H9 (cell line): ENCODE measurements at regions not wholly inside any gene's neighbourhood (a gene's known extent, or its start where the extent isn't known, plus 50 kb on each side); places are given as distances from the start of the nearest gene placed in this dataset.

Experiments
- DNase-seq: peaks from one replicate; pipeline ENCODE4 v3.0.0-alpha.2; 2017
- H2AFZ ChIP-seq: one replicate; pipeline ENCODE4 v1.6.1; 2013; ENCODE audit warnings: mild to moderate bottlenecking, low read length, control low read depth, moderate library complexity
- H2AK5ac ChIP-seq: 2 replicates; pipeline ENCODE4 v1.6.1; 2013; ENCODE audit warnings: low read length, control low read depth, mixed read lengths; ENCODE audit not compliant: insufficient read length
- H2BK120ac ChIP-seq: one replicate; pipeline ENCODE4 v1.6.1; 2013; ENCODE audit warnings: low read depth, mild to moderate bottlenecking, low read length, control low read depth, inconsistent platforms; ENCODE audit not compliant: poor library complexity, severe bottlenecking
- H2BK12ac ChIP-seq: 2 replicates; pipeline ENCODE4 v1.6.1; 2013; ENCODE audit warnings: low read length, control low read depth, mixed read lengths, low read depth; ENCODE audit not compliant: insufficient read length
- H2BK15ac ChIP-seq: 2 replicates; pipeline ENCODE4 v1.6.1; 2013; ENCODE audit warnings: low read depth, low read length, control low read depth
- H2BK20ac ChIP-seq: one replicate; pipeline ENCODE4 v1.6.1; 2013; ENCODE audit warnings: low read depth, mild to moderate bottlenecking, low read length, control low read depth, inconsistent platforms; ENCODE audit not compliant: poor library complexity, severe bottlenecking
- H2BK5ac ChIP-seq: 2 replicates; pipeline ENCODE4 v1.6.1; 2013; ENCODE audit warnings: low read length, control low read depth, mixed read lengths; ENCODE audit not compliant: insufficient read length
- H3K14ac ChIP-seq: 2 replicates; pipeline ENCODE4 v1.6.1; 2013; ENCODE audit warnings: low read length, control low read depth; ENCODE audit not compliant: insufficient read depth
- H3K18ac ChIP-seq: 2 replicates; pipeline ENCODE4 v1.6.1; 2013; ENCODE audit warnings: low read depth, mild to moderate bottlenecking, mixed read lengths, low read length, control low read depth; ENCODE audit not compliant: insufficient read length
- H3K23ac ChIP-seq: 2 replicates; pipeline ENCODE4 v1.6.1; 2013; ENCODE audit warnings: low read length, control low read depth, mixed read lengths, low read depth; ENCODE audit not compliant: insufficient read length
- H3K23me2 ChIP-seq: 2 replicates; pipeline ENCODE4 v1.6.1; 2013; ENCODE audit warnings: low read depth, mild to moderate bottlenecking, mixed read lengths, low read length, control low read depth; ENCODE audit not compliant: insufficient read length, poor library complexity, severe bottlenecking
- H3K27ac ChIP-seq: 2 replicates; pipeline ENCODE4 v1.5.1; 2013; ENCODE audit warnings: low read length, control low read depth, mixed read lengths, low read depth; ENCODE audit not compliant: insufficient read length
- H3K27me3 ChIP-seq: 2 replicates; pipeline ENCODE4 v1.6.1; 2013; ENCODE audit warnings: low read length, control low read depth, inconsistent platforms; ENCODE audit not compliant: insufficient read depth
- H3K4ac ChIP-seq: 2 replicates; pipeline ENCODE4 v1.6.1; 2013; ENCODE audit warnings: low read depth, mild to moderate bottlenecking, control low read depth, inconsistent platforms, low read length, moderate library complexity
- H3K4me1 ChIP-seq: 2 replicates; pipeline ENCODE4 v1.6.1; 2013; ENCODE audit warnings: low read length, control low read depth, inconsistent platforms; ENCODE audit not compliant: insufficient read depth
- H3K4me2 ChIP-seq: 2 replicates; pipeline ENCODE4 v1.6.1; 2013; ENCODE audit warnings: low read length, control low read depth, mixed read lengths; ENCODE audit not compliant: insufficient read length, insufficient read depth
- H3K56ac ChIP-seq: 2 replicates; pipeline ENCODE4 v1.6.1; 2013; ENCODE audit warnings: low read depth, mild to moderate bottlenecking, mixed read lengths, low read length, control low read depth; ENCODE audit not compliant: insufficient read length
- H3K79me1 ChIP-seq: 2 replicates; pipeline ENCODE4 v1.6.1; 2013; ENCODE audit warnings: low read depth, mild to moderate bottlenecking, moderate library complexity, low read length, control low read depth, inconsistent platforms; ENCODE audit not compliant: insufficient read depth, poor library complexity, severe bottlenecking
- H3K79me2 ChIP-seq: 2 replicates; pipeline ENCODE4 v1.6.1; 2013; ENCODE audit warnings: low read length, control low read depth, inconsistent platforms; ENCODE audit not compliant: insufficient read depth
- H3K9ac ChIP-seq: 2 replicates; pipeline ENCODE4 v1.6.1; 2013; ENCODE audit warnings: low read length, control low read depth, mixed read lengths; ENCODE audit not compliant: insufficient read length; ENCODE audit errors: extremely low read depth
- H3K9me3 ChIP-seq: one replicate; pipeline ENCODE4 v1.6.1; 2013; ENCODE audit warnings: low read depth, low read length, inconsistent platforms; ENCODE audit not compliant: control insufficient read depth
- H3T11ph ChIP-seq: one replicate; pipeline ENCODE4 v1.6.1; 2013; ENCODE audit warnings: mild to moderate bottlenecking, low read length, control low read depth, inconsistent platforms
- H4K20me1 ChIP-seq: one replicate; pipeline ENCODE4 v1.6.1; 2013; ENCODE audit not compliant: control insufficient read depth, insufficient read length, insufficient read depth
- H4K5ac ChIP-seq: 2 replicates; pipeline ENCODE4 v1.6.1; 2013; ENCODE audit warnings: low read depth, mild to moderate bottlenecking, mixed read lengths, low read length, control low read depth; ENCODE audit not compliant: insufficient read length
- H4K8ac ChIP-seq: replicated peaks from 2 replicates; pipeline ENCODE4 v1.6.1; 2013; ENCODE audit warnings: low read length, control low read depth, mixed read lengths, low read depth; ENCODE audit not compliant: insufficient read length
- H4K91ac ChIP-seq: 2 replicates; pipeline ENCODE4 v1.6.1; 2013; ENCODE audit warnings: low read depth, mild to moderate bottlenecking, moderate library complexity, mixed read lengths, low read length, control low read depth; ENCODE audit not compliant: insufficient read length
- H3K27ac Mint-ChIP-seq, 3 experiments: 2 replicates in 2 of 3; 3 replicates in 1 of 3; pipeline ENCODE4 v1.8.0; 2020 to 2021; ENCODE audit warnings: mixed read lengths in 3 of 3, mild to moderate bottlenecking in 1 of 3, moderate library complexity in 1 of 3
- H3K27me3 Mint-ChIP-seq: 2 replicates; pipeline ENCODE4 v1.8.0; 2021; ENCODE audit warnings: low read depth, mild to moderate bottlenecking, moderate library complexity, mixed read lengths
- H3K36me3 Mint-ChIP-seq, 3 experiments: 2 replicates in 2 of 3; 3 replicates in 1 of 3; pipeline ENCODE4 v1.8.0; 2020 to 2021; ENCODE audit warnings: low read depth in 3 of 3, mixed read lengths in 3 of 3; ENCODE audit not compliant: insufficient read depth in 1 of 3
- H3K4me1 Mint-ChIP-seq, 2 experiments: 2 replicates each; pipeline ENCODE4 v1.8.0; 2020; ENCODE audit warnings: mixed read lengths in 2 of 2
- H3K4me3 Mint-ChIP-seq, 2 experiments: 2 replicates in 1 of 2; 3 replicates in 1 of 2; pipeline ENCODE4 v1.8.0; 2020 to 2021; ENCODE audit warnings: mild to moderate bottlenecking in 2 of 2, mixed read lengths in 2 of 2, moderate library complexity in 1 of 2
- H3K9me3 Mint-ChIP-seq, 2 experiments: 2 replicates in 1 of 2; 3 replicates in 1 of 2; pipeline ENCODE4 v1.8.0; 2020; ENCODE audit warnings: mild to moderate bottlenecking in 2 of 2, mixed read lengths in 2 of 2, moderate library complexity in 1 of 2
- WGBS: extraction: QIAGEN DNeasy Blood & Tissue Kit; methylation state at CpG from one replicate; pipeline ENCODE4 v1.1.7; 2013; ENCODE audit warnings: missing lambda C conversion rate, low lambda C conversion rate, mixed read lengths; ENCODE audit not compliant: insufficient read length; ENCODE audit errors: extremely low coverage; 5-methylcytosine and 5-hydroxymethylcytosine counted together
- TF ChIP-seq, protein P1 (sequence below): fragments of 200-600 bp; sonication (generic); conservative IDR thresholded peaks from 3 replicates; pipeline ENCODE4 v1.8.0; 2021; ENCODE audit warnings: antibody characterized with exemption, mild to moderate bottlenecking

DNA sequence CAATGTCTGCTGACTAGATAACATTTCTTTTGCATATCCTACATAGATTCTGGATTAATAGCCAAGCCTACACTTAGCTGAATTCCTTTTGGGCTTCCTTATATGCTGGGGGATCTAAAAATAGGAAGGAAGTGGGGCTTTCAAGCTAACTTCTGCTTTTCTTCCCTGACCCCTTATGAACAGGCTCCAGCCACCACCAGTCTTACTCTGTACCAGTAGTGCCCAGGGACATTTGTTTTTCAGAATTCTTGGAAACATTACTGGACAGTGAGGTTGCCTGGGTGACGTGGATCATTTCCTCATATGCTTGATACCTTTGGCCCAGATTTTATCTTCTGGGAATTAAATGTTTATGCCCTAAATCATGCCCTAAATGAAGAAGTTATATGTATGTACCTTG is 55.9 kb upstream of the SRRM4 start:
- no peak overlapping the region for H3T11ph ChIP-seq
- no peak overlapping the region for H3K23ac ChIP-seq
- no peak overlapping the region for H4K8ac ChIP-seq
- no peak overlapping the region for H3K4me3 Mint-ChIP-seq
- H2BK120ac ChIP-seq = no peak overlapping the region
- H3K56ac ChIP-seq = no peak overlapping the region
- no peak overlapping the region for H3K18ac ChIP-seq
- no peak overlapping the region for H4K5ac ChIP-seq
- H2BK5ac ChIP-seq = no peak overlapping the region
- WGBS = no CpG with 5 or more reads among the region's 1 CpG
- no peak overlapping the region for H4K91ac ChIP-seq
- H3K4ac ChIP-seq = no peak overlapping the region
- H3K14ac ChIP-seq = no peak overlapping the region
- no peaks in the 10 kb centered on the region for H3K9me3 ChIP-seq
- no peaks in the 10 kb centered on the region for H4K20me1 ChIP-seq
- no peak overlapping the region for H2BK15ac ChIP-seq
- H3K79me2 ChIP-seq = no peaks in the 10 kb centered on the region
- H3K27ac Mint-ChIP-seq = no peak overlapping the region
- H3K27me3 Mint-ChIP-seq = peaks cover 51% of the 10 kb centered on the region
- no peaks in the 10 kb centered on the region for H3K4me1 ChIP-seq
- no peaks in the 10 kb centered on the region; a peak in 1 of 5 replicates for H3K9me3 Mint-ChIP-seq
- no peak overlapping the region for H3K27ac ChIP-seq
- no peaks in the 10 kb centered on the region for H3K79me1 ChIP-seq
- no peaks in the 10 kb centered on the region for H3K36me3 Mint-ChIP-seq
- H3K23me2 ChIP-seq = no peaks in the 10 kb centered on the region
- TF ChIP-seq, protein P1, sequence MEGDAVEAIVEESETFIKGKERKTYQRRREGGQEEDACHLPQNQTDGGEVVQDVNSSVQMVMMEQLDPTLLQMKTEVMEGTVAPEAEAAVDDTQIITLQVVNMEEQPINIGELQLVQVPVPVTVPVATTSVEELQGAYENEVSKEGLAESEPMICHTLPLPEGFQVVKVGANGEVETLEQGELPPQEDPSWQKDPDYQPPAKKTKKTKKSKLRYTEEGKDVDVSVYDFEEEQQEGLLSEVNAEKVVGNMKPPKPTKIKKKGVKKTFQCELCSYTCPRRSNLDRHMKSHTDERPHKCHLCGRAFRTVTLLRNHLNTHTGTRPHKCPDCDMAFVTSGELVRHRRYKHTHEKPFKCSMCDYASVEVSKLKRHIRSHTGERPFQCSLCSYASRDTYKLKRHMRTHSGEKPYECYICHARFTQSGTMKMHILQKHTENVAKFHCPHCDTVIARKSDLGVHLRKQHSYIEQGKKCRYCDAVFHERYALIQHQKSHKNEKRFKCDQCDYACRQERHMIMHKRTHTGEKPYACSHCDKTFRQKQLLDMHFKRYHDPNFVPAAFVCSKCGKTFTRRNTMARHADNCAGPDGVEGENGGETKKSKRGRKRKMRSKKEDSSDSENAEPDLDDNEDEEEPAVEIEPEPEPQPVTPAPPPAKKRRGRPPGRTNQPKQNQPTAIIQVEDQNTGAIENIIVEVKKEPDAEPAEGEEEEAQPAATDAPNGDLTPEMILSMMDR = no peak
- H2AFZ ChIP-seq = no peak overlapping the region
- no peak overlapping the region for H3K9ac ChIP-seq
- no peaks in the 10 kb centered on the region for H3K27me3 ChIP-seq
- no peak overlapping the region for H3K4me2 ChIP-seq
- no peak for DNase-seq
- no peaks in the 10 kb centered on the region for H3K4me1 Mint-ChIP-seq
- no peak overlapping the region for H2BK20ac ChIP-seq
- no peak overlapping the region for H2AK5ac ChIP-seq
- H2BK12ac ChIP-seq = no peak overlapping the region
